RWPE2 (cell line): ENCODE measurements at regions not wholly inside any gene's neighbourhood (a gene's known extent, or its start where the extent isn't known, plus 50 kb on each side); places are given as distances from the start of the nearest gene placed in this dataset.
"Not testable (repeated sequence)": the region's sequence is repeated elsewhere in the genome, so short reads cannot be mapped to it uniquely, and the experiment has no call there.

Experiments used
- ATAC-seq: fragments of 200-7000 bp; cut with Tn5 transposase; 3 replicates; pipeline ENCODE4 v1.9.1; 2021; ENCODE audit warnings: low read depth
- DNase-seq: peaks from one replicate; pipeline ENCODE4 v3.0.0-alpha.2; 2020; ENCODE audit warnings: low spot score
- H3K27ac ChIP-seq: fragments of 450-650 bp; 2 replicates; pipeline ENCODE4 v1.5.1; 2017; ENCODE audit warnings: mild to moderate bottlenecking; ENCODE audit not compliant: poor library complexity, severe bottlenecking
- H3K27me3 ChIP-seq: fragments of 250-450 bp; sonication (Bioruptor Pico); 2 replicates; pipeline ENCODE4 v1.5.1; 2021; ENCODE audit warnings: mild to moderate bottlenecking, moderate library complexity; ENCODE audit not compliant: insufficient read depth, poor library complexity, severe bottlenecking
- H3K36me3 ChIP-seq: fragments of 250-450 bp; sonication (Bioruptor Pico); 2 replicates; pipeline ENCODE4 v1.5.1; 2020; ENCODE audit warnings: low read depth, mild to moderate bottlenecking, moderate library complexity
- H3K4me1 ChIP-seq: fragments of 250-450 bp; sonication (Bioruptor Pico); 2 replicates; pipeline ENCODE4 v1.5.1; 2021; ENCODE audit warnings: mild to moderate bottlenecking, moderate library complexity; ENCODE audit not compliant: insufficient read depth, poor library complexity, severe bottlenecking
- H3K4me3 ChIP-seq: fragments of 250-450 bp; sonication (Bioruptor Pico); 2 replicates; pipeline ENCODE4 v1.5.1; 2021; ENCODE audit warnings: mild to moderate bottlenecking, moderate library complexity; ENCODE audit not compliant: severe bottlenecking
- H3K9me3 ChIP-seq: fragments of 250-450 bp; sonication (Bioruptor Pico); 2 replicates; pipeline ENCODE4 v1.5.1; 2021; ENCODE audit warnings: mild to moderate bottlenecking, moderate library complexity; ENCODE audit not compliant: severe bottlenecking
- CTCF ChIP-seq: fragments of 450-650 bp; IDR thresholded peaks from one replicate; pipeline ENCODE4 v1.5.1; 2017; ENCODE audit warnings: mild to moderate bottlenecking, moderate library complexity; ENCODE audit not compliant: poor library complexity, severe bottlenecking

- H3K36me3 ChIP-seq: no peaks in the 10 kb centered on the region
- H3K27ac ChIP-seq: no peak overlapping the region
- ATAC-seq: no peak
- no peak overlapping the region for H3K4me3 ChIP-seq
- no peak for TF ChIP-seq CTCF
- no peak for DNase-seq
- no peaks in the 10 kb centered on the region for H3K9me3 ChIP-seq
- no peaks in the 10 kb centered on the region for H3K27me3 ChIP-seq
- no peaks in the 10 kb centered on the region for H3K4me1 ChIP-seq
These were observed 149.1 kb upstream of the SOX6 start for GRCh38 chr11:16505481-16505880.

- not testable (repeated sequence) for DNase-seq, H3K36me3 ChIP-seq, ATAC-seq, H3K4me3 ChIP-seq, H3K4me1 ChIP-seq, H3K27me3 ChIP-seq, H3K9me3 ChIP-seq, H3K27ac ChIP-seq
These were observed 147.5 kb upstream of the SOX6 start for GRCh38 chr11:16503891-16504290.

- H3K36me3 ChIP-seq: no peaks in the 10 kb centered on the region
These were observed 138.8 kb upstream of the SOX6 start for GRCh38 chr11:16494918-16495691.

GRCh38 chr11:16484434-16484833, 128.1 kb upstream of the SOX6 start:
- Histone ChIP-seq H3K9me3 (no peaks in the 10 kb centered on the region), H3K27ac (no peak overlapping the region), H3K4me3 (no peak overlapping the region), H3K36me3 (no peaks in the 10 kb centered on the region), H3K27me3 (no peaks in the 10 kb centered on the region), H3K4me1 (no peaks in the 10 kb centered on the region)
- ATAC-seq: no peak
- no peak for TF ChIP-seq CTCF
- no peak for DNase-seq

More at GRCh38 chr11:16494918-16495691, 138.8 kb upstream of the SOX6 start:
- Histone ChIP-seq H3K9me3 (no peaks in the 10 kb centered on the region), H3K27me3 (no peaks in the 10 kb centered on the region), H3K4me1 (no peaks in the 10 kb centered on the region), H3K4me3 (no peak overlapping the region), H3K27ac (no peak overlapping the region)
- ATAC-seq (no peak), DNase-seq (no peak)
- TF ChIP-seq CTCF: no peak

- no peaks in the 10 kb centered on the region for H3K9me3 ChIP-seq
- H3K36me3 ChIP-seq: no peaks in the 10 kb centered on the region
- no peaks in the 10 kb centered on the region for H3K27me3 ChIP-seq
- no peak for DNase-seq
- ATAC-seq: no peak
- H3K4me3 ChIP-seq: no peak overlapping the region
- no peak overlapping the region for H3K27ac ChIP-seq
- H3K4me1 ChIP-seq: no peaks in the 10 kb centered on the region
- TF ChIP-seq CTCF: no peak
These were observed 118.3 kb upstream of the SOX6 start for GRCh38 chr11:16474659-16475058.
